Panc1 (cell line): ENCODE measurements at regions not wholly inside any gene's neighbourhood (a gene's known extent, or its start where the extent isn't known, plus 50 kb on each side); places are given as distances from the start of the nearest gene placed in this dataset.

Source experiments
- CTCF ChIP-seq: fragments of 450-650 bp; IDR thresholded peaks from 2 replicates; pipeline ENCODE4 v1.5.1; 2017; ENCODE audit warnings: mild to moderate bottlenecking
- SIN3A ChIP-seq: IDR thresholded peaks from 2 replicates; pipeline ENCODE4 v1.6.1; 2012; ENCODE audit warnings: low read depth, mild to moderate bottlenecking, low read length, moderate library complexity, borderline replicate concordance; ENCODE audit not compliant: insufficient read depth

- TF ChIP-seq CTCF = no peak
- no peak for TF ChIP-seq SIN3A
Measured at GRCh38 chr9:93372391-93372790, 79.1 kb upstream of the FAM120A start.
